ENCODE measurements at regions not wholly inside any gene's neighbourhood (a gene's known extent, or its start where the extent isn't known, plus 50 kb on each side); places are given as distances from the start of the nearest gene placed in this dataset.

- no peak for DNase-seq
Measured at GRCh38 chr2:41970988-41971660, 76.7 kb upstream of the PKDCC start.

- no peak for DNase-seq
Measured at GRCh38 chr2:41972179-41972578, 75.6 kb upstream of the PKDCC start.

- DNase-seq: no peak
Measured at GRCh38 chr2:41972819-41973218, 75.0 kb upstream of the PKDCC start.

GRCh38 chr2:41973871-41974270, 74.0 kb upstream of the PKDCC start:
- DNase-seq: no peak

GRCh38 chr2:41981417-41981816, 66.4 kb upstream of the PKDCC start:
- DNase-seq: no peak

GRCh38 chr2:41985573-41986095, 62.2 kb upstream of the PKDCC start:
- no peak for DNase-seq

GRCh38 chr2:41989501-41990180, 58.2 kb upstream of the PKDCC start:
- no peak for DNase-seq

GRCh38 chr2:41990245-41990644, 57.6 kb upstream of the PKDCC start:
- no peak for DNase-seq

GRCh38 chr2:41990688-41991087, 57.1 kb upstream of the PKDCC start:
- DNase-seq: no peak

GRCh38 chr2:41992056-41992642, 55.7 kb upstream of the PKDCC start:
- no peak for DNase-seq

GRCh38 chr2:41992671-41993434, 55.0 kb upstream of the PKDCC start:
- no peak for DNase-seq

GRCh38 chr2:41993435-41993925, 54.3 kb upstream of the PKDCC start:
- DNase-seq: no peak

GRCh38 chr2:41994233-41994637, 53.6 kb upstream of the PKDCC start:
- DNase-seq: no peak

GRCh38 chr2:41994661-41995060, 53.2 kb upstream of the PKDCC start:
- no peak for DNase-seq

GRCh38 chr2:41997561-41997960, 50.3 kb upstream of the PKDCC start:
- DNase-seq: no peak
